Omental fat pad (tissue), 3 donors: ENCODE measurements at regions not wholly inside any gene's neighbourhood (a gene's known extent, or its start where the extent isn't known, plus 50 kb on each side); places are given as distances from the start of the nearest gene placed in this dataset.
"Not testable (repeated sequence)": the region's sequence is repeated elsewhere in the genome, so short reads cannot be mapped to it uniquely, and the experiment has no call there.

Experiments
- ATAC-seq: fragments of 150-250 bp; one replicate; pipeline ENCODE4 v1.9.1; 2016; ENCODE audit warnings: mild to moderate bottlenecking, moderate library complexity; ENCODE audit not compliant: low FRiP score
- DNase-seq: peaks from one replicate; pipeline ENCODE4 v3.0.0-alpha.2; 2019; ENCODE audit warnings: low spot score
- CTCF ChIP-seq, 3 donors: fragments of 450-650 bp; IDR thresholded peaks; one replicate each; pipeline ENCODE4 v1.5.1; 2016 to 2017; ENCODE audit warnings: antibody characterized with exemption in 3 of 3, mild to moderate bottlenecking in 3 of 3, moderate library complexity in 2 of 3

DNA sequence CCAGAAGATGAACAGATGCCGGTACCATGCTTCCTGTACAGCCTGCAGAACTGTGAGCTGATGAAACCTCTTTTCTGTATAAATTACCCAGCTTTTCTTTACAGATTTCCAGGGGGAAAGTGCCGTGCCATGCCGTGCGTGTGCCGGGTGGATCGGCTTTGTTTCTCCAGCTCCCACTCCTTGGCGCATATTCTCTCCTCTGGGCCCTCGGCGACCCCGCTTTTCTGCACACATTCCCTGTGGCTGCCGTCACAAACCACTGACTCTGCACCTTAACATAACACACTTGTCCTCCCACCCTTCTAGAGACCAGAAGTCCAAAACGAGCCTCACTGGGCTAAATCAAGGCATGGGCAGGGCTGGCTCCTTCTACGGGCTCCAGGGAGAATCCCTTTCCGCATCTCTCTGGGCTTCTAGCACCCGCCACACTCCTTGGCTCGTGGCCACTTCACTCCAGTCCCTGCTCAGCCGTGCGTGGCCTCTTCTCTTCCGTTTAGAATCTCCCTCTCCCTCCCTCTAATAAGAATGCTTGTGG, 164.9 kb downstream of the C16orf95 start:
- DNase-seq (no peak), ATAC-seq (no peak)
- TF ChIP-seq CTCF (IDR thresholded peaks at IDR 0.05), result no peak

DNA sequence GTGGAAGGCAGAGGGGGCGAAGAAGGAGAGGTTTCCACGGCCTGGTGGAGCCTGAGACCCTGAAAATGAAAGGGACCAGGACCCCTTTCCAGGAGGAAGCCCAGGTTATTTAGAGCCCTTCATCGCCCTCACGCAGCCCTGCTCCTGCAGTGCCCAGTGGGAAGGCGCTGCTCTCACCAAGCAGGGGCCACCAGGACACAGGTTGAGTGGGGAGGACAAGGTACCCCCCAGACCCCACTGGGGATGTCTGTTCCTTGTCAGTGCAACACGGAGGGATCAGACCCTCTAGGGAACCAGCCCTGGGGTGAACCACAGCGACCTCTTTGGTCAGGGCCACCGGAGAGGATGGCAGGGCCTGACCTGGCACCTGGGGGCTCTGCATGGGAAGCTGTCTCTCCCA, 163.9 kb downstream of the C16orf95 start:
- DNase-seq, result no peak

GRCh38 chr16:87155315-87155714, 161.9 kb downstream of the C16orf95 start:
- not testable (repeated sequence) for DNase-seq

More for the DNA sequence above, 163.9 kb downstream of the C16orf95 start:
- no peak for ATAC-seq
- no peak for TF ChIP-seq CTCF (IDR thresholded peaks at IDR 0.05)

GRCh38 chr16:87156195-87156594, 161.0 kb downstream of the C16orf95 start:
- TF ChIP-seq CTCF (IDR thresholded peaks at IDR 0.05), result no peak
- DNase-seq, result no peak

More at GRCh38 chr16:87155315-87155714, 161.9 kb downstream of the C16orf95 start:
- ATAC-seq, result not testable (repeated sequence)

DNA sequence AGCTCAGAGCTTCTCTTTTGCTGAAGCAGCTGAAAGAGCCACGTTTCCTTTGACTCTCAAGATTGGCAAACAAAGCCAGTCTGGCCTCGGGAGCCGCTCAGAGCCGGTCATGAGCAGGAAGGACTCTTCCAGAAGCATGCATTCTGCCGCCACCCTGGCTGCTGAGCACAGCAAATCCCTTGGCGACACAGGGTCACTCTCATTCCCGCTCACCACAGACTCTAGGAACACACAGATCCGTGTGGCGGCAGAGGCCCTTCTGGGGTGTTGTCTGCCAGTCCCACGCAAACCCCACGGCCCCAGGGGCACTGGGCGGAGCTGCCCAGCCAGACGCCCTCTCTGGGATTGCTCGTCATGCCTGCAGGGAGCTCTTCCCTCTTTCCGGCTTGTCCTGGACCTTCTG, 157.0 kb downstream of the C16orf95 start:
- DNase-seq, result no peak
- no peak for ATAC-seq
- no peak for TF ChIP-seq CTCF (IDR thresholded peaks at IDR 0.05)

More at GRCh38 chr16:87156195-87156594, 161.0 kb downstream of the C16orf95 start:
- no peak for ATAC-seq

DNA sequence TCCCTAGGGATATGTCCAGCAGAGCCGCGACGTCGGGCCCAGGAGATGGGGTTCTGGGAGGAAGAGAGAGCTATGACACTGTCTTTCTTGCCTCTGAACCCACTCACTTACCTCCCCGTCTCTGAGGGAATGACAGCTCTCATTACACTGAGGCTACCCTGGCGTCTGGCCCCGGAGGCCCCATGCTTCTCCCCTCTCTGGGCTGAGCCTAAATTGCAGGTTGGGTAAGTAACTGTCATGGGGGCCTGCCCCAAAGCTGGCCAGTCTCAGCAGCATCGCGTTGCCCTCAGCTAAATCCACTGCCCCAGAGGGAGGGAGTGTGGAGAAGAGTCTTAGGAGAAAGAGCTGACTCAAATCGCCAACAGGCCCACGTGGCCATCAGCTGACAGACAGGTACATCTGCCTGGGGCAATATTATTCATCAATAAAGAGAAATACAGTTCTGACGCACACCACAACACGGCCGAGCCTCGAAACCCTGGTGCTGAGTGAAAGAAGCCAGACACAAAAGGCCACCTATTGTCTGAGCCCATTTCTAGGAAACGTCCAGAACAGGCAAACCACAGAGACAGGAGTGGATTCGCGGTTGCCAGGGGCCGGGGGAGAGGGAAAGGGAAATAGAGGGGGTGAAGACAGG, 156.4 kb downstream of the C16orf95 start:
- TF ChIP-seq CTCF (IDR thresholded peaks at IDR 0.05), result no peak
- ATAC-seq (no peak), DNase-seq (no peak)

- DNase-seq, ATAC-seq: not testable (repeated sequence)
Measured at GRCh38 chr16:87161410-87161809, 155.8 kb downstream of the C16orf95 start.

- DNase-seq (no peak), ATAC-seq (no peak)
- no peak for TF ChIP-seq CTCF (IDR thresholded peaks at IDR 0.05)
Measured at GRCh38 chr16:87161822-87162676, 155.1 kb downstream of the C16orf95 start.

- not testable (repeated sequence) for ATAC-seq, DNase-seq
Measured at GRCh38 chr16:87162799-87163198, 154.4 kb downstream of the C16orf95 start.
